Stimulated activated CD8-positive, alpha-beta memory T cell treated with anti-CD3 and anti-CD28 coated beads, Interleukin-2, amount 100 ng/mL, for 1 hour (primary cell): ENCODE measurements at regions not wholly inside any gene's neighbourhood (a gene's known extent, or its start where the extent isn't known, plus 50 kb on each side); places are given as distances from the start of the nearest gene placed in this dataset.

ENCODE experiments used
- DNase-seq, 2 donors: peaks; one replicate each; pipeline ENCODE4 v3.0.0-alpha.2; 2020; ENCODE audit warnings: low read depth in 2 of 2

- no peak for DNase-seq
These were observed 96.0 kb upstream of the FSTL4 start for GRCh38 chr5:133708331-133708850.

- DNase-seq, result no peak
These were observed 95.3 kb upstream of the FSTL4 start for GRCh38 chr5:133707629-133708028.

GRCh38 chr5:133706506-133707430, 94.4 kb upstream of the FSTL4 start:
- no peak for DNase-seq

- DNase-seq, result no peak
These were observed 93.0 kb upstream of the FSTL4 start for GRCh38 chr5:133705331-133705730.

- no peak for DNase-seq
These were observed 92.1 kb upstream of the FSTL4 start for GRCh38 chr5:133704411-133704810.

- no peak for DNase-seq
These were observed 91.6 kb upstream of the FSTL4 start for GRCh38 chr5:133703935-133704334.

- DNase-seq, result no peak
These were observed 90.7 kb upstream of the FSTL4 start for GRCh38 chr5:133702791-133703770.

GRCh38 chr5:133701871-133702270, 89.5 kb upstream of the FSTL4 start:
- no peak for DNase-seq

GRCh38 chr5:133700251-133700650, 87.9 kb upstream of the FSTL4 start:
- DNase-seq, result no peak

GRCh38 chr5:133698646-133699526, 86.5 kb upstream of the FSTL4 start:
- DNase-seq, result no peak

GRCh38 chr5:133698259-133698554, 85.9 kb upstream of the FSTL4 start:
- no peak for DNase-seq

- DNase-seq, result no peak
These were observed 85.4 kb upstream of the FSTL4 start for GRCh38 chr5:133697536-133698258.

GRCh38 chr5:133696782-133697507, 84.6 kb upstream of the FSTL4 start:
- DNase-seq, result no peak

- DNase-seq, result no peak
These were observed 83.8 kb upstream of the FSTL4 start for GRCh38 chr5:133696006-133696584.

GRCh38 chr5:133694181-133694831, 82.0 kb upstream of the FSTL4 start:
- DNase-seq, result no peak

GRCh38 chr5:133691448-133691847, 79.1 kb upstream of the FSTL4 start:
- no peak for DNase-seq

- DNase-seq, result no peak
These were observed 78.4 kb upstream of the FSTL4 start for GRCh38 chr5:133690746-133691145.

GRCh38 chr5:133688391-133688790, 76.0 kb upstream of the FSTL4 start:
- DNase-seq, result no peak
